GM23338 (cell line): ENCODE measurements at regions not wholly inside any gene's neighbourhood (a gene's known extent, or its start where the extent isn't known, plus 50 kb on each side); places are given as distances from the start of the nearest gene placed in this dataset.

Source experiments
- ATAC-seq: fragments of 200-7000 bp; cut with Tn5 transposase; 3 replicates; pipeline ENCODE4 v1.9.1; 2020
- DNase-seq: peaks from one replicate; pipeline ENCODE4 v3.0.0-alpha.2; 2015; ENCODE audit warnings: low spot score
- H2AFZ ChIP-seq: fragments of 200-600 bp; sonication (generic); 2 replicates; pipeline ENCODE4 v1.8.0; 2016; ENCODE audit warnings: antibody characterized with exemption, mild to moderate bottlenecking, moderate library complexity
- H3F3A ChIP-seq: fragments of 200-600 bp; sonication (generic); replicated peaks from 2 replicates; pipeline ENCODE4 v1.8.0; 2017; ENCODE audit warnings: antibody characterized with exemption, mixed run types, low read depth
- H3K27ac ChIP-seq: fragments of 200-600 bp; sonication (generic); 2 replicates; pipeline ENCODE4 v1.6.1; 2016; ENCODE audit warnings: low read depth
- H3K27me3 ChIP-seq: fragments of 200-600 bp; sonication (generic); 2 replicates; pipeline ENCODE4 v1.8.0; 2016; ENCODE audit warnings: mild to moderate bottlenecking, mixed run types, moderate library complexity; ENCODE audit not compliant: insufficient read depth
- H3K36me3 ChIP-seq: fragments of 200-600 bp; sonication (generic); 2 replicates; pipeline ENCODE4 v1.8.0; 2016; ENCODE audit warnings: mild to moderate bottlenecking; ENCODE audit not compliant: insufficient read depth
- H3K4me1 ChIP-seq: fragments of 200-600 bp; sonication (generic); 2 replicates; pipeline ENCODE4 v1.8.0; 2016; ENCODE audit warnings: mild to moderate bottlenecking, moderate library complexity; ENCODE audit not compliant: insufficient read depth
- H3K4me2 ChIP-seq: fragments of 200-600 bp; sonication (generic); 2 replicates; pipeline ENCODE4 v1.7.1; 2017; ENCODE audit warnings: mixed run types
- H3K4me3 ChIP-seq: fragments of 200-600 bp; sonication (generic); 2 replicates; pipeline ENCODE4 v1.6.1; 2016; ENCODE audit warnings: mixed run types
- H3K79me2 ChIP-seq: fragments of 200-600 bp; sonication (generic); replicated peaks from 2 replicates; pipeline ENCODE4 v1.8.0; 2017; ENCODE audit warnings: mild to moderate bottlenecking; ENCODE audit not compliant: insufficient read depth
- H3K9me2 ChIP-seq: fragments of 200-600 bp; sonication (generic); 2 replicates; pipeline ENCODE4 v1.8.0; 2017; ENCODE audit not compliant: insufficient read depth
- H4K20me1 ChIP-seq: fragments of 200-600 bp; sonication (generic); replicated peaks from 2 replicates; pipeline ENCODE4 v1.8.0; 2017; ENCODE audit warnings: mild to moderate bottlenecking; ENCODE audit not compliant: insufficient read depth
- H3K27ac Mint-ChIP-seq: 2 replicates; pipeline ENCODE4 v1.8.0; 2020; ENCODE audit warnings: inconsistent platforms, mild to moderate bottlenecking, moderate library complexity, mixed read lengths
- H3K27me3 Mint-ChIP-seq: 3 replicates; pipeline ENCODE4 v1.8.0; 2022; ENCODE audit warnings: low read depth, mild to moderate bottlenecking, moderate library complexity, mixed read lengths, inconsistent platforms; ENCODE audit not compliant: insufficient read depth, poor library complexity
- H3K36me3 Mint-ChIP-seq: 3 replicates; pipeline ENCODE4 v1.8.0; 2021; ENCODE audit warnings: low read depth, mild to moderate bottlenecking, inconsistent platforms, moderate library complexity, mixed read lengths
- H3K4me1 Mint-ChIP-seq: 3 replicates; pipeline ENCODE4 v1.8.0; 2020; ENCODE audit warnings: mild to moderate bottlenecking, inconsistent platforms, mixed read lengths
- H3K4me3 Mint-ChIP-seq: 3 replicates; pipeline ENCODE4 v1.8.0; 2021; ENCODE audit warnings: moderate library complexity, mild to moderate bottlenecking, inconsistent platforms, mixed read lengths
- H3K9me3 Mint-ChIP-seq: 3 replicates; pipeline ENCODE4 v1.8.0; 2020; ENCODE audit warnings: moderate library complexity, mild to moderate bottlenecking, inconsistent platforms, mixed read lengths
- CREB1 ChIP-seq: fragments of 250-450 bp; sonication (Bioruptor Pico); IDR thresholded peaks from 2 replicates; pipeline ENCODE4 v1.5.0; 2020; ENCODE audit warnings: low read depth, mild to moderate bottlenecking, moderate library complexity
- CTCF ChIP-seq, 2 experiments: fragments of 200-600 bp in 1 of 2; sonication (generic) in 1 of 2; conservative IDR thresholded peaks; 2 replicates each; pipeline versions ENCODE4 v1.5.1 to v1.6.1; 2016 to 2017; ENCODE audit warnings: antibody characterized with exemption in 2 of 2, low read depth in 2 of 2, mild to moderate bottlenecking in 2 of 2, moderate library complexity in 1 of 2
- ETS1 ChIP-seq: IDR thresholded peaks from 2 replicates; pipeline ENCODE4 v1.6.1; 2016; ENCODE audit warnings: antibody characterized with exemption
- EZH2 ChIP-seq: fragments of 200-600 bp; sonication (generic); IDR thresholded peaks from one replicate; pipeline ENCODE4 v1.8.0; 2017; ENCODE audit warnings: antibody characterized with exemption, mild to moderate bottlenecking, low read depth; ENCODE audit not compliant: unreplicated experiment
- EZH2phosphoT487 ChIP-seq: fragments of 200-600 bp; sonication (generic); IDR thresholded peaks from one replicate; pipeline ENCODE4 v1.8.1; 2018; ENCODE audit warnings: antibody characterized with exemption; ENCODE audit not compliant: unreplicated experiment
- JUNB ChIP-seq: IDR thresholded peaks from one replicate; pipeline ENCODE4 v1.6.1; 2016; ENCODE audit warnings: antibody characterized with exemption; ENCODE audit not compliant: unreplicated experiment
- NANOG ChIP-seq: IDR thresholded peaks from 2 replicates; pipeline ENCODE4 v1.6.1; 2016; ENCODE audit warnings: antibody characterized with exemption, borderline replicate concordance
- POLR2AphosphoS5 ChIP-seq: IDR thresholded peaks from 2 replicates; pipeline ENCODE4 v1.6.1; 2016; ENCODE audit warnings: antibody characterized with exemption, low read depth
- REST ChIP-seq: IDR thresholded peaks from one replicate; pipeline ENCODE4 v1.6.1; 2018; ENCODE audit warnings: antibody characterized with exemption; ENCODE audit not compliant: unreplicated experiment
- STAT1 ChIP-seq: IDR thresholded peaks from one replicate; pipeline ENCODE4 v1.6.1; 2016; ENCODE audit warnings: antibody characterized with exemption; ENCODE audit not compliant: unreplicated experiment
- ZNF114 ChIP-seq: fragments of 250-450 bp; sonication (Bioruptor Pico); IDR thresholded peaks from 2 replicates; pipeline ENCODE4 v1.5.0; 2020; ENCODE audit warnings: mild to moderate bottlenecking, moderate library complexity
- ZNF331 ChIP-seq: fragments of 250-450 bp; sonication (Bioruptor Pico); IDR thresholded peaks from 2 replicates; pipeline ENCODE4 v1.5.0; 2020; ENCODE audit warnings: low read depth, mild to moderate bottlenecking, moderate library complexity
- ZNF462 ChIP-seq: fragments of 250-450 bp; sonication (Bioruptor Pico); IDR thresholded peaks from 2 replicates; pipeline ENCODE4 v1.5.0; 2020; ENCODE audit warnings: mild to moderate bottlenecking, moderate library complexity

- TF ChIP-seq REST: no peak
- no peak for TF ChIP-seq CREB1 (CRISPR knock-in tag)
- no peak for TF ChIP-seq EZH2
- no peak for TF ChIP-seq EZH2phosphoT487
- no peak for TF ChIP-seq POLR2AphosphoS5
- TF ChIP-seq CTCF (conservative IDR thresholded peaks at IDR 0.05; ENCODE audit: low read depth in 2 of 2): no peak
- TF ChIP-seq ZNF331 (CRISPR knock-in tag): no peak
- no peak for TF ChIP-seq STAT1
- TF ChIP-seq ZNF462 (CRISPR knock-in tag): no peak
- TF ChIP-seq ETS1: no peak
- no peak for TF ChIP-seq JUNB
- TF ChIP-seq ZNF114: no peak
- no peak for TF ChIP-seq NANOG
Measured at GRCh38 chr1:172764378-172764777, 105.5 kb downstream of the FASLG start.

More at GRCh38 chr1:172764378-172764777, 105.5 kb downstream of the FASLG start:
- no peak overlapping the region for H3K4me3 Mint-ChIP-seq
- DNase-seq (no peak), ATAC-seq (no peak)
- peaks cover 3% of the 10 kb centered on the region for H3K27me3 Mint-ChIP-seq
- Histone ChIP-seq H3K27me3 (no peaks in the 10 kb centered on the region), H3K4me2 (no peak overlapping the region), H3F3A (no peaks in the 10 kb centered on the region), H4K20me1 (no peaks in the 10 kb centered on the region), H3K36me3 (no peaks in the 10 kb centered on the region), H2AFZ (no peak overlapping the region), H3K4me3 (no peak overlapping the region), H3K27ac (no peak overlapping the region), H3K9me2 (peaks cover 7% of the 10 kb centered on the region), H3K79me2 (no peaks in the 10 kb centered on the region), H3K4me1 (no peaks in the 10 kb centered on the region)
- no peaks in the 10 kb centered on the region for H3K9me3 Mint-ChIP-seq
- H3K36me3 Mint-ChIP-seq: no peaks in the 10 kb centered on the region
- no peak overlapping the region for H3K27ac Mint-ChIP-seq
- no peaks in the 10 kb centered on the region for H3K4me1 Mint-ChIP-seq
